Type B pancreatic cell (in vitro differentiated cells): ENCODE measurements at regions not wholly inside any gene's neighbourhood (a gene's known extent, or its start where the extent isn't known, plus 50 kb on each side); places are given as distances from the start of the nearest gene placed in this dataset.

Experiments used
- DNase-seq: peaks from one replicate; pipeline ENCODE4 v3.0.0; 2021; ENCODE audit warnings: mixed read lengths; ENCODE audit not compliant: unreplicated experiment; ENCODE audit errors: extremely low spot score
- H3K27ac Mint-ChIP-seq: 2 replicates; pipeline ENCODE4 v1.8.0; 2021; ENCODE audit warnings: mild to moderate bottlenecking, mixed read lengths
- H3K27me3 Mint-ChIP-seq: 2 replicates; pipeline ENCODE4 v1.8.0; 2021; ENCODE audit warnings: mixed read lengths
- H3K36me3 Mint-ChIP-seq: 2 replicates; pipeline ENCODE4 v1.8.0; 2021; ENCODE audit warnings: mixed read lengths
- H3K4me1 Mint-ChIP-seq: one replicate; pipeline ENCODE4 v1.8.0; 2021; ENCODE audit warnings: mixed read lengths; ENCODE audit not compliant: unreplicated experiment
- H3K4me3 Mint-ChIP-seq: 2 replicates; pipeline ENCODE4 v1.8.0; 2021; ENCODE audit warnings: mild to moderate bottlenecking, mixed read lengths
- H3K9me3 Mint-ChIP-seq: 2 replicates; pipeline ENCODE4 v1.8.0; 2021; ENCODE audit warnings: mixed read lengths
- TF ChIP-seq, protein P1 (sequence below): fragments of 200-600 bp; sonication (generic); conservative IDR thresholded peaks from 2 replicates; pipeline ENCODE4 v1.5.0; 2021; ENCODE audit warnings: antibody characterized with exemption, mild to moderate bottlenecking

DNA sequence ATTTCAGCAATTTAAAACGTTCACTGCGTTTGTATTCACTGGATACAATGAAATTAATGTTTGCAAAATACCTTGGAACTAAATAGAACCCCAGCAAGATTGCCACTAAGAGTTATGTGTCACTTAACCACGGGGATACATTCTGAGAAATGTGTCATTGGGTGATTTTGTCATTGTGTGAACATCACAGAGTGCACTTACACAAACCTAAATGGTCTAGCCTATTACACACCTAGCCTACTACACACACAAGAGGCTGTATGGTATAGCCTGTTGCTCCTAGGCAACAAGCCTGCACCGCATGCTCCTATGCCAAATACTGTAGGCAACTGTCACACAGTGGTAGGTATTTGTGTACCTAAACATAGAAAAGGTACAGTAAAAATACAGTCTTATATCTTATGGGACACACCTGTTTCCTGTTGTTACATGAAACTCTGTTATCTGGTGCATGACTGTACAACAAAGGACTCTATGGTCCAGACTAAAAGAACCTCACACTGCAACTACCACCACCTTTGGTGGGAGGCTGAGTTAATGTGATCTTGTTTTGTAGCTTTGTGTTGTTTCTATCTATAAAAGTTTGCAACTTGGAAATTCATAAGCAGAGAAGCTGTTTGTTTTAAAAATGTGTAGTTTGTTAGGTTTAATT is 92.2 kb upstream of the NTRK3 start:
- DNase-seq = no peak
- TF ChIP-seq, protein P1, sequence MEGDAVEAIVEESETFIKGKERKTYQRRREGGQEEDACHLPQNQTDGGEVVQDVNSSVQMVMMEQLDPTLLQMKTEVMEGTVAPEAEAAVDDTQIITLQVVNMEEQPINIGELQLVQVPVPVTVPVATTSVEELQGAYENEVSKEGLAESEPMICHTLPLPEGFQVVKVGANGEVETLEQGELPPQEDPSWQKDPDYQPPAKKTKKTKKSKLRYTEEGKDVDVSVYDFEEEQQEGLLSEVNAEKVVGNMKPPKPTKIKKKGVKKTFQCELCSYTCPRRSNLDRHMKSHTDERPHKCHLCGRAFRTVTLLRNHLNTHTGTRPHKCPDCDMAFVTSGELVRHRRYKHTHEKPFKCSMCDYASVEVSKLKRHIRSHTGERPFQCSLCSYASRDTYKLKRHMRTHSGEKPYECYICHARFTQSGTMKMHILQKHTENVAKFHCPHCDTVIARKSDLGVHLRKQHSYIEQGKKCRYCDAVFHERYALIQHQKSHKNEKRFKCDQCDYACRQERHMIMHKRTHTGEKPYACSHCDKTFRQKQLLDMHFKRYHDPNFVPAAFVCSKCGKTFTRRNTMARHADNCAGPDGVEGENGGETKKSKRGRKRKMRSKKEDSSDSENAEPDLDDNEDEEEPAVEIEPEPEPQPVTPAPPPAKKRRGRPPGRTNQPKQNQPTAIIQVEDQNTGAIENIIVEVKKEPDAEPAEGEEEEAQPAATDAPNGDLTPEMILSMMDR = no peak
- H3K27ac Mint-ChIP-seq = no peak overlapping the region
- H3K4me3 Mint-ChIP-seq = no peak overlapping the region
- no peaks in the 10 kb centered on the region for H3K36me3 Mint-ChIP-seq
- H3K9me3 Mint-ChIP-seq = peaks cover 10% of the 10 kb centered on the region
- peaks cover 21% of the 10 kb centered on the region for H3K27me3 Mint-ChIP-seq
- no peaks in the 10 kb centered on the region for H3K4me1 Mint-ChIP-seq

DNA sequence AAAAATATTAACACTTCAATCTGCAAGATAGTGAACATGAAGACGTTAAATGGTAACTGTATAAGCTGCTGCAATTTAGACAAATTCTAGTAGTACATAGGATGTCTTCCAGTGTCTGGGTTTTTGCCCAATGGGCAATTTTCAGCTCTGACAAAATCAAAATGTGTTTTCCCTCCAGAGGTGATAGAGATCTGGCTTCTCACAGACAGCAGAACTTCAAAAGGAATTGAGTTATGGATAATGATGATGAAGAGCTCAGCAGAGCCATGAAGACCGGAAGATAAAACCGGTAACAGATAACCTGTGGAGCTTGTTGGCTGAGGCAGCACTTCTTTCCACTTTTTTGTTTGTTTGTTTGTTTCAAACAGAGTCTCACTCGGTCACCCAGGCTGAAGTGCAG is 89.4 kb upstream of the NTRK3 start:
- Mint-ChIP-seq H3K4me1 (no peaks in the 10 kb centered on the region), H3K4me3 (no peak overlapping the region)

DNA sequence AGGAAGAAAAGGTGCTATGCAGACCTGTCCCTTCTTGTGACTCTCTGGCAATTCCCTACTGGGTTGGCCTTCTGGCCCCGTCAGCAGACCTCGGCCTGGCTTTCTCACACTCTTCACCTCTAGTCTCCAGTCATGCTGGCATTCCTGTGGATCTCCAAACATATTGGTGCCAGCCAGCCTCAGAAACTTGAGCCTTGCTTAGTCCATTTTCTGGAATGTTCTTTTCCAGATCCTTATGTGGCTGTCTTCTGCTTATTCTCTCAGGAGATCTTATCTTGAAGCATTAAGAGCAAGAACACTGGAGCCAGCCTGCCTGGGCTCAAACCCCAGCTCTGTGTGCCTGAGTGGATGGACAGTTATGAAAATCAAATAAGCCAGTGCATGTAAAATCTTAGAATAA is 88.2 kb upstream of the NTRK3 start:
- Mint-ChIP-seq H3K9me3 (no peaks in the 10 kb centered on the region), H3K27me3 (peaks cover 11% of the 10 kb centered on the region), H3K4me1 (no peaks in the 10 kb centered on the region), H3K4me3 (no peak overlapping the region), H3K36me3 (no peaks in the 10 kb centered on the region), H3K27ac (no peak overlapping the region)
- DNase-seq = no peak
- TF ChIP-seq, protein P1 = no peak

More for the DNA sequence above, 89.4 kb upstream of the NTRK3 start:
- TF ChIP-seq, protein P1 = no peak
- Mint-ChIP-seq H3K9me3 (no peaks in the 10 kb centered on the region), H3K27ac (no peak overlapping the region), H3K27me3 (peaks cover 17% of the 10 kb centered on the region), H3K36me3 (no peaks in the 10 kb centered on the region)
- DNase-seq = no peak

DNA sequence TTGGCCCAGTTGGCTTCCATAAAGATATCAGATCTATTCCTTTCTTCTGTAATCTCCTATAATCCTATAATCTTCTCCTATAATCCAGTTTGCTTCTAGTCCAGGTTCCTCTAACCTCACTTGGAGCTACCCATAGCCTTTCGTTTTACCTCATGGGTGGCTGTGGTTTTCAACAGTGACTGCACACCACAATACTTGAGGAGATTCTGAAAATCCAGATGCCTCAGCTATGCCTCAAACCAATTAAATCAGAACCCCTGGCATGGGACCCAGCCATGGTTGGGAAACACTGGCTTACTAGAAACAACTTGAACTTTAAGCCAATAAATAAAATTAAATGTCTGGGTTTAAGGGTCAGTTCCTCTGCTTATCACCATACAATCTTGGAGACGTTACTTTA is 86.1 kb upstream of the NTRK3 start:
- Mint-ChIP-seq H3K36me3 (no peaks in the 10 kb centered on the region), H3K27me3 (peaks cover 7% of the 10 kb centered on the region), H3K4me1 (no peaks in the 10 kb centered on the region), H3K27ac (no peak overlapping the region), H3K9me3 (no peaks in the 10 kb centered on the region), H3K4me3 (no peak overlapping the region)
- TF ChIP-seq, protein P1 = no peak
- DNase-seq = no peak

DNA sequence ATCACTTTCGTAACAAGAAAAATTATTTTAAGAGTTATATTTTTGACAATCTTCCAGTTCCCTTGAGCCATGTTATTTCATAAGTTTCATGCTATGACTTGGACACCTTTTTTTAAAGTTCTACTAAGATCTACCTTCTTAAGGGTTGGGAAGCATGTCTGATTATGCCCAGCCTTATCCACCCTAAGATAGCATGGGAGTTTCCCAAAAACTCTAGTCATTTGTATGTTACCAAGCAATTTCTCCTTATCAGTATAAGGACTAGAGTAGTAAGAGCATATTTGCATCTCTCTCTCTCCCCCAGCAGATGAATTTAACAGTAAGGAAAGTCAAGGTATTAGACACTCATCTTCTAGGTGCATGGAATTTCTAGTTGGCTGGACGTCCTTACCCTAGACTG is 85.1 kb upstream of the NTRK3 start:
- TF ChIP-seq, protein P1 = no peak
- Mint-ChIP-seq H3K36me3 (no peaks in the 10 kb centered on the region), H3K9me3 (no peaks in the 10 kb centered on the region)

More for the DNA sequence above, 85.1 kb upstream of the NTRK3 start:
- DNase-seq = no peak
- no peak overlapping the region for H3K27ac Mint-ChIP-seq
- peaks cover 2% of the 10 kb centered on the region for H3K27me3 Mint-ChIP-seq
- no peak overlapping the region for H3K4me3 Mint-ChIP-seq
- no peaks in the 10 kb centered on the region for H3K4me1 Mint-ChIP-seq
